ENCODE measurements at regions not wholly inside any gene's neighbourhood (a gene's known extent, or its start where the extent isn't known, plus 50 kb on each side); places are given as distances from the start of the nearest gene placed in this dataset.
"Not testable (repeated sequence)": the region's sequence is repeated elsewhere in the genome, so short reads cannot be mapped to it uniquely, and the experiment has no call there.

- H3K27ac ChIP-seq; H3K36me3 ChIP-seq; H3K4me3 ChIP-seq; H3K9me3 ChIP-seq; DNase-seq; H3K27me3 ChIP-seq (replicated peaks in 1 of 7); intact Hi-C loops (cut with DNase I; ENCODE audit: low total_unique reads); H3K4me1 ChIP-seq: not testable (repeated sequence)
Measured at GRCh38 chr1:121079655-121080054, 104.5 kb downstream of the FAM72B start.

GRCh38 chr1:121080197-121080903 lies 103.8 kb downstream of the FAM72B start:
- peak; percentile 46 for DNase-seq
- H3K4me3 ChIP-seq = peak overlapping the region in 1 of 8 donors; percentile 7
- 11 to 25% (median 14%) methylated on average over 10 to 11 of the region's 11 CpGs for WGBS, 5 donors

GRCh38 chr1:121080904-121081264 lies 103.3 kb downstream of the FAM72B start:
- H3K27me3 ChIP-seq (replicated peaks in 1 of 7); DNase-seq; H3K4me1 ChIP-seq; H3K36me3 ChIP-seq; H3K4me3 ChIP-seq; intact Hi-C loops (cut with DNase I; ENCODE audit: low total_unique reads); H3K9me3 ChIP-seq: not testable (repeated sequence)
- WGBS, 5 donors = 11 to 25% (median 17%) methylated on average over 6 to 8 of the region's 8 CpGs
- peak overlapping the region in 1 of 8 donors; percentile 42 for H3K27ac ChIP-seq

More at GRCh38 chr1:121080197-121080903, 103.8 kb downstream of the FAM72B start:
- H3K9me3 ChIP-seq; intact Hi-C loops (cut with DNase I; ENCODE audit: low total_unique reads); H3K36me3 ChIP-seq; H3K27me3 ChIP-seq (replicated peaks in 1 of 7); H3K4me1 ChIP-seq: not testable (repeated sequence)
- peak overlapping the region in 2 of 8 donors; percentile 23 to 42 for H3K27ac ChIP-seq

- H3K36me3 ChIP-seq; H3K27me3 ChIP-seq (replicated peaks in 1 of 7); H3K9me3 ChIP-seq; DNase-seq; H3K4me1 ChIP-seq; H3K4me3 ChIP-seq; H3K27ac ChIP-seq; intact Hi-C loops (cut with DNase I; ENCODE audit: low total_unique reads): not testable (repeated sequence)
- 30 to 50% (median 33%) methylated on average over 1 to 2 of the region's 2 CpGs for WGBS, 5 donors
Measured at GRCh38 chr1:121081625-121082199, 102.4 kb downstream of the FAM72B start.

GRCh38 chr1:121082995-121083394 lies 101.1 kb downstream of the FAM72B start:
- H3K27ac ChIP-seq; H3K4me1 ChIP-seq; H3K4me3 ChIP-seq; intact Hi-C loops (cut with DNase I; ENCODE audit: low total_unique reads); DNase-seq; H3K9me3 ChIP-seq; H3K36me3 ChIP-seq; H3K27me3 ChIP-seq (replicated peaks in 1 of 7): not testable (repeated sequence)
- WGBS, 5 donors = 60 to 100% (median 88%) methylated on average over 1 of the region's 2 CpGs

- H3K4me1 ChIP-seq; intact Hi-C loops (cut with DNase I; ENCODE audit: low total_unique reads); DNase-seq; H3K36me3 ChIP-seq; H3K9me3 ChIP-seq; H3K4me3 ChIP-seq; H3K27ac ChIP-seq; H3K27me3 ChIP-seq (replicated peaks in 1 of 7): not testable (repeated sequence)
- 46 to 83% (median 61%) methylated on average over 2 to 3 of the region's 3 CpGs for WGBS, 5 donors
Measured at GRCh38 chr1:121086249-121086648, 97.9 kb downstream of the FAM72B start.

GRCh38 chr1:121087221-121087620 lies 96.9 kb downstream of the FAM72B start:
- Histone ChIP-seq H3K27ac (peak overlapping the region in 4 of 8 donors; percentile 29 to 76 (median 68)), H3K4me3 (peak overlapping the region in 1 of 8 donors; percentile 30)
- H3K9me3 ChIP-seq; H3K4me1 ChIP-seq; DNase-seq; H3K36me3 ChIP-seq; intact Hi-C loops (cut with DNase I; ENCODE audit: low total_unique reads); H3K27me3 ChIP-seq (replicated peaks in 1 of 7): not testable (repeated sequence)

GRCh38 chr1:121088568-121088967 lies 95.6 kb downstream of the FAM72B start:
- H3K4me1 ChIP-seq; H3K36me3 ChIP-seq; DNase-seq; H3K27me3 ChIP-seq (replicated peaks in 1 of 7); H3K9me3 ChIP-seq; H3K27ac ChIP-seq; intact Hi-C loops (cut with DNase I; ENCODE audit: low total_unique reads); H3K4me3 ChIP-seq: not testable (repeated sequence)
- 46 to 90% (median 71%) methylated on average over 2 to 3 of the region's 5 CpGs; no CpG with 5 or more reads in 1 of the 5 donors for WGBS, 5 donors

GRCh38 chr1:121092329-121092968 lies 91.7 kb downstream of the FAM72B start:
- H3K4me1 ChIP-seq; H3K4me3 ChIP-seq; H3K27me3 ChIP-seq (replicated peaks in 1 of 7); H3K9me3 ChIP-seq; H3K36me3 ChIP-seq; intact Hi-C loops (cut with DNase I; ENCODE audit: low total_unique reads): not testable (repeated sequence)
- peak; percentile 69 for DNase-seq
- WGBS, 5 donors = 27 to 62% (median 55%) methylated on average over 1 to 2 of the region's 2 CpGs
- H3K27ac ChIP-seq = peak overlapping the region in 4 of 8 donors; percentile 47 to 75 (median 71)

- intact Hi-C loops (cut with DNase I; ENCODE audit: low total_unique reads); H3K36me3 ChIP-seq: not testable (repeated sequence)
- WGBS, 5 donors = 66 to 100% (median 78%) methylated on average over 1 to 2 of the region's 2 CpGs
Measured at GRCh38 chr1:121095014-121095413, 89.1 kb downstream of the FAM72B start.

More at GRCh38 chr1:121095014-121095413, 89.1 kb downstream of the FAM72B start:
- not testable (repeated sequence) for DNase-seq; H3K4me1 ChIP-seq; H3K9me3 ChIP-seq; H3K4me3 ChIP-seq; H3K27ac ChIP-seq; H3K27me3 ChIP-seq (replicated peaks in 1 of 7)
